Stimulated activated CD4-positive, alpha-beta T cell treated with anti-CD3 and anti-CD28 coated beads, Interleukin-1b, Interleukin-23, amount 100 ng/mL, for 4 hours (primary cell): ENCODE measurements at regions not wholly inside any gene's neighbourhood (a gene's known extent, or its start where the extent isn't known, plus 50 kb on each side); places are given as distances from the start of the nearest gene placed in this dataset.

ENCODE experiments used
- DNase-seq, 2 donors: peaks; one replicate each; pipeline ENCODE4 v3.0.0-alpha.2; 2020; ENCODE audit warnings: low read depth in 2 of 2

- no peak for DNase-seq
Measured at GRCh38 chr20:24376311-24377099, 92.9 kb upstream of the SYNDIG1 start.

DNA sequence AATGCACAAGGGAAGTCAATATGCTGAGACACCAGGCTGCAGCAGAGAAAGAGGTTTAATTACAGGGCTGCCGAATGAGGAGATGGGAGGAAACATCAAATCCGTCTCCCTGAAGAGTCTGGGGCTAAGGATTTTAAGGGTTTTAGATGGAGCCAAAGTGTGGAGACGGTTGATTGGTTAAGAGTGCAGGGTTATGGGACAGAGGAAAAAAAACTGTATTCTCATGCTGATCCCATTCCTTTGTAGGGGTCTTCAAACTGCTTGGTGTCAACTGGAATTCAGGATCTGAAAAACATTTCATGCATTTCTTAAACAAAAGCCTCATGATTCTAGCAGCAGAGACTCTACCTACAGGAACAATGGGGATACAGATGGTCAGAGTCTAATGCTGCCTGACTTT is 96.1 kb upstream of the SYNDIG1 start:
- no peak for DNase-seq

DNA sequence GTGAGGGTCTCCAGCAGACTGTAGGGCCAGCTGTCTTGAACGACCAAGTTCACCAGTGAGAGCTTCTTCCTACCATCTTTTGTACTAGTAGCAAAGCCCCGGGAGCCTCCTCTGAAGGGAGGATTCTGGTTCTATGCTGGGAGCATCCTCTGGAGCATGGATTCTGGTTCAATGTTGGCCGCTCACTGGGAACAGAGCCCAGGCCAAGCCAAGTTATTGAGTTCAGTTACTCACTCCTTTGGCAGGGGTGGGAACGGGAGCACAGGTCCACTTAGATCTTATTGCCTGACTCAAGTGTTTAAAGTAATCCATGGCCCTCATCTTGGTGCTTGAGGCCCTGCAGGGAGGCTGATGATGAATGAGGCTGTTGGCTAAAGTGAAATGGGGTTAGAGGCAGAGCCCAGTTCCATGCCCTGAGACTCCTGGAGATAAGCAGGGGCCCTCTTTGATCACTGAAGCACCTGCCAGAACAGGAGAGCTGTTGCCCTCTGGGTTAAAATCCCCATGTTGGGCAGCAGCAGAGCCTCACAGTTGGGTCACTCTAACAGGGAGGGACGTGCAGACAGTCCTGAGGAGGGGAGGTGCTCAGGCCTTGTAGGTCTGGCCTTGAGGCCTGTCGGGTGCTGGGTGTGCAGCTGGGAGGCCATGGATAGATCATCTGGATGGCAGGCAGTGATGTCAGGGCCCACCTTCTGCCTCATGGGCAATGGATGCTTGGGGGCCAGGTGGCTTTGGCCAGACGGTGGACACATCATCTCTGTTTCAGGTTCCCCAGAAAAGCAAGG is 98.3 kb upstream of the SYNDIG1 start:
- DNase-seq, result no peak

DNA sequence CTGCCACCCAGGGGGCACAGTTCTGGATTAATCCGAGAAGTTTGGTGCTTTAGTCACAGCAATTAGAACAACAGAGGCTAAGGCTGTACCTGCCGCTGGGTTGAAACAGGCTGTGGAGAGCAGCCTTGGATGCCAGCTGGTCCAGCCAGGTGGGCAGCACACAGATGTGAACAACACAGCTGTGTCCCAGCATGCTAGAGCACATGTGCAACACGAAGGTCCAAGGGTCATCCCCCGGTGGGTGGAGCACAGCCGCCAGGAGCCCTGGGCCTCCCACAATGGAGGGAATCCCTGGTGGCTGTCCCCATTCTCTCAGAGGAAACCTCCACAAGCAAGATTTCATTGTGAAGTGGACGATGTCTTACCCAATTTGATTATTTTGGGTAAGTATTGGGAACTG is 99.2 kb upstream of the SYNDIG1 start:
- DNase-seq, result no peak

DNA sequence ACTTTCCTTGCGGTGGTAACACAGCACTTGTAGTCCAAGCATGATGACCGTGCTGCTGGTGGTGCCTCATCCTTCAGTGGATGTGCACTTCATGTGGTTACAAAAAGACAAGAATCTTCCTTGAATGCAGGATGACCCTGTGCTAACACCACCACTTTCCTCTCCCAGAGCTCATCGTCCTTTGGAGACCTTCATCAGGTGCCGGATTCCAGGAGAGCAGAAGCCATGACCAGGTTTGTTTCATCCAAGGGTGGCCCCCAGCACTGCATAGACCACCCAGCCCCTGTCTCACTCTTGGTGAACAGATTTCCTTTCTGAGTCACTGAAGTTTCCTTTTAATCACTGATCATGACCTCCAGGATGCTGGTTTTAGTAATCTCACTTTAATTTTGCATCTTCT is 101.2 kb upstream of the SYNDIG1 start:
- no peak for DNase-seq

- DNase-seq, result no peak
Measured at GRCh38 chr20:24366336-24367004, 103.0 kb upstream of the SYNDIG1 start.

DNA sequence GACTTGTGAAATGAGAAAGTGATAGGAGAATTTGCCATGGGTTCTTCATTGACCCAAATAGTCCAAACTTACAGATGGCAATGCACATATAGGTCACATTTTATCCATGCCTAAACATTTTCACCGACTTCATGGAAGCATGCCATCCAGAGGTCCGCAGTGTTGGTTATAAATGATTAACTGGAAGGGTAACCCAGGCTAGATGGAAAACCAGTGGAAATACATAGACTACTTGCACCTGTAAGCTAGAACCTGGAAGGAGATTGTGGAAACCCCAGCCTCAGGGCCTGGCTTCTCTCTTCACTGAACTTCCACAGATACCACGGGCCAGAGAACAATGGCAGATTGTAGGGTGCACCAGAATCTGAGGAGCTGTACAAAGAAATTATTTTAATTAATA is 103.8 kb upstream of the SYNDIG1 start:
- no peak for DNase-seq

DNA sequence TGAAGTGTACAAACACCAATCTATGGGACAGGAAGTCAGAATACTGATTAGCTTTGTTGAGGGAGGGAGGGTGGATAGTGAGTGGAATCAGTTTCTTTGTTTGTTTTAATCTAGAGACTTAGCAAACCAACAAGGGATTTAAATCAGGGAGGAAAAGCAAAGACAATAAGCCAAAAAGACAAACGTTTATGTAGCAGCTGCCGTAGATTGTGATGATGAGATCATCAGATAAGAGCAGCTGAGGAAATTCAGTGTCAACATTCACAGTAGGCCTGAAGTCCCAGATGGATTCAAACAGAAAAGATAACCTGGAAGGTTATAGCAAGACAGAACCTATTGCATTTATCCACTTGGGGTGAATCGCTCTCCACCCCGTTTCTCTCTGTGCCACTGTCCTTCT is 104.9 kb upstream of the SYNDIG1 start:
- DNase-seq, result no peak

GRCh38 chr20:24363031-24363430 is 106.4 kb upstream of the SYNDIG1 start:
- no peak for DNase-seq

GRCh38 chr20:24362080-24362479 is 107.3 kb upstream of the SYNDIG1 start:
- no peak for DNase-seq

DNA sequence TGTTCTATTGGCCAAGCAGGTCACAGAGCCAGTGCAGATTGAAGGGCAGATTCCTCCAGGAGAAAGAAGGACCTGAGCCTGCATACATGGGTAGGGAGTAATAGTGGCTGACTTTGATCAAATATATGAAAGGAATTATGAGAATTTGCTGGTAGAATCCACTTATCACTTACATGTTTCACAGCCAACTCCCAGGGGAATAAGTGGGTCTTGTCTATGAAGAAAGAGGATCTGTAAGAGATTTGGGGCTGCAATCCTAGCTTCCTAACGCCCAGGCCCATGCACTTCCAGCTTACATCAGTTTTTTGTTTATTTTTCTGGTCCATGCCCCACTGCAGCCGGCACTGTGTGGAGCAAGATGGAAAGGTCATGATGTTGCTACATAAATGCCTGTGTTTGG is 107.9 kb upstream of the SYNDIG1 start:
- DNase-seq, result no peak

GRCh38 chr20:24360531-24360930 is 108.9 kb upstream of the SYNDIG1 start:
- no peak for DNase-seq

GRCh38 chr20:24359321-24360027 is 110.0 kb upstream of the SYNDIG1 start:
- no peak for DNase-seq

GRCh38 chr20:24357931-24358330 is 111.5 kb upstream of the SYNDIG1 start:
- DNase-seq, result no peak

- DNase-seq, result no peak
Measured at GRCh38 chr20:24357177-24357576, 112.3 kb upstream of the SYNDIG1 start.

DNA sequence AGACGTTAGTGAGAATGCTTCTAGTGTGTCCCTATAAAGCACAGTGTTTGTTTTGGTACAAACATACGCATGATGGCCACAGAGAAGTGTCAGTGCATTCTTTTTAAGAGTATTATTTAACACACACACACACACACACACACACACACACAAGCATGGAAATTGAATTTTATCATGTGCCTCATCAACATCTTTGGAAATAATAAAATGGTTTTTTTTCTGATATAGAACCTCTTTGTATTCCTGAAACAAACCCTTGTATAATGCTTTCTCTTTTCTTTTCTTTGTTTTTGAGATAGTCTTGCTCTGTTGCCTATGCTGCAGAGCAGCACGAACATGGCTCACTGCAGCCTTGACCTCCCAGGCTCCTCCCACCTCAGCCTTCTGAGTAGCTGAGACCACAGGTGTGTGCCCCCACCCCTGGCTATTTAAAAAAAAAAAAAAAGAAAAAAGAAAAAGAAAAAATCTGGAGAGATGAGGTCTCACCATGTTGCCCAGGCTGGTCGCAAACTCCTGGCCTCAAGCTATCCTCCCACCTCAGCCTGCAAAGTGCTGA is 116.2 kb upstream of the SYNDIG1 start:
- DNase-seq, result no peak

GRCh38 chr20:24350923-24351368 is 118.5 kb upstream of the SYNDIG1 start:
- no peak for DNase-seq

DNA sequence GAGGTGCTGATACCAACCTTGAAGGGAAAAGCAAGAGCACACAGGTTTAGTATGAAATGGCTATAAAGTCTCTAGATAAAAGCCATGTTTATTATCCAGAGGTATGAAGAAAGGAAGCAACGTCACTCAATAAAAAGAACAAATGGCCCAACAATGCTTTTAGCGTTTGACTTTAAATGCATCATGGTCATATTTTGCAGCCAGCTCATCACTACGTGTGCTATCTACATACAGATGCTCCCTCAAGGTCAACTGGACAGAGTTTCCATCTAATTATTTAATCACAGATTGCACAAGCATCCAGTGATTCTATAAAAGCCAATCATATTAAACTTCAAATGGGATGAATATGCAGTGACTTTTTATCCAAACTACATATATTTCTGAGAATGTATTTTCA is 127.6 kb upstream of the SYNDIG1 start:
- no peak for DNase-seq

- DNase-seq, result no peak
Measured at GRCh38 chr20:24340933-24341332, 128.5 kb upstream of the SYNDIG1 start.

GRCh38 chr20:24339210-24339641 is 130.2 kb upstream of the SYNDIG1 start:
- DNase-seq, result no peak

- DNase-seq, result no peak
Measured at GRCh38 chr20:24337551-24337950, 131.9 kb upstream of the SYNDIG1 start.

DNA sequence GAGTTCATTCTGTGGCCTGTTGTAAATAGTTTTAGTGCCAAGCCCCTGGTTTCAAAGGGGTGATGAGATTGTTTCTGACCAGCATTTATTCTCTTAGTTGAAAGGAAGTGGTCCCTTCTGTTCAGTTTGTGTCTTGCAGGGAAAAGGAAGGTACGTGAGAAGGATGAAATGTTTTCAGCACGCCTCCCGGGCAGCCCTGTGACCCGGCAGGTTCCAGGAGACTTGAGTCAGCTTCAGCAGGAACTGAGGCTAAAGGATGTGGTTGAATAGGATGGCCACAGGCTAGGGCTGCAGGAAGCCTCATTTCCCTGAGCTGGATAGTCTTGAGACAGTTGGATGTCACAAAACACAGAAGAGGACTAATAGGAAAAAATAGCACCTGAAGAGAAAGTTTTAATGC is 132.4 kb upstream of the SYNDIG1 start:
- DNase-seq, result no peak
